GM18505 (cell line): ENCODE measurements at regions not wholly inside any gene's neighbourhood (a gene's known extent, or its start where the extent isn't known, plus 50 kb on each side); places are given as distances from the start of the nearest gene placed in this dataset.

Source experiments
- ATAC-seq: cut with Tn5 transposase; IDR thresholded peaks from one replicate; pipeline ENCODE4 v1.9.1; 2021; ENCODE audit not compliant: unreplicated experiment
- POLR2A ChIP-seq: IDR thresholded peaks from 4 replicates; pipeline ENCODE4 v1.6.1; 2011; ENCODE audit warnings: borderline replicate concordance; ENCODE audit not compliant: insufficient read depth, insufficient read length; ENCODE audit errors: extremely low read depth

DNA sequence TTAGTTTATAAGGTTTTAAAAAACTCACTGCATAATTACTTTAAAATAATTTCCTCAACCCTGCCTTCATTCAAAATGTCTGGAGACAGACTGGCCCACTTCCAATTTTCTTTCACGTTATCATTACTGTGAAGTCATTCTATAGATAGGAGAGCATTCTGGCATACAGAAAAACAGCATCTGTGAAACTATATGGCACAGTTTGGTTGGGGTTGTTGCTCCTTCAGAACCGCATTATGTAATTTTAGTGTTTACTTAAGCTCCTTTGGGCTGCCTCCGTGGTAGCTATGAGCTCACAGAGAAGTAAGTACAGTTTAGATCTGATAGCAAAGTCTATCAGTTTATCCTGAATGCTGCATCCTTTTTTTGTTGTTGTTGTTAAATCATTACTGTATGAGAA is 104.3 kb downstream of the KCNRG start:
- no peak for ATAC-seq
- TF ChIP-seq POLR2A: no peak

DNA sequence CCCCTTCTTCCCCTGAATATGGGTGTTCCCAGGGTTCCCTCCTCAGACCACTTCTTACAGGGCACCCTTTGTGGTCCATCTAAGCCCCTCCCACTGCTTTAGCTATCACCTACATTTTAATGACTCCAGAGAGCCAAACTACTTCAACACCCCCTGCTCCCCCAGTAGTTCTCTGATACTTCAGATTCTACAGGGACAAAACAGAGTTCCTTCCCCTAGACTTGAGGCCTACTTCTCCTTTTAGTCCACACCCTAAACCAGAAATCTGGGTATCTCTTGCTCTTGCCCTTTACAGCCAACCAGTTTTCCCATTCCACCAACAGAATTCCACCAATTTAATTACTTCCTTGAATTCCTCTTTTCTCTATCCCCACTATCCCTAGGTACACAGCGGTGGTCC is 107.2 kb downstream of the KCNRG start:
- no peak for ATAC-seq

GRCh38 chr13:50123002-50123401 is 107.8 kb downstream of the KCNRG start:
- TF ChIP-seq POLR2A: no peak
- ATAC-seq: no peak

More for the DNA sequence above, 107.2 kb downstream of the KCNRG start:
- no peak for TF ChIP-seq POLR2A

- TF ChIP-seq POLR2A: no peak
- no peak for ATAC-seq
Measured at GRCh38 chr13:50123515-50123861, 108.2 kb downstream of the KCNRG start.

GRCh38 chr13:50123862-50124535 is 108.8 kb downstream of the KCNRG start:
- ATAC-seq: peak; percentile 56

DNA sequence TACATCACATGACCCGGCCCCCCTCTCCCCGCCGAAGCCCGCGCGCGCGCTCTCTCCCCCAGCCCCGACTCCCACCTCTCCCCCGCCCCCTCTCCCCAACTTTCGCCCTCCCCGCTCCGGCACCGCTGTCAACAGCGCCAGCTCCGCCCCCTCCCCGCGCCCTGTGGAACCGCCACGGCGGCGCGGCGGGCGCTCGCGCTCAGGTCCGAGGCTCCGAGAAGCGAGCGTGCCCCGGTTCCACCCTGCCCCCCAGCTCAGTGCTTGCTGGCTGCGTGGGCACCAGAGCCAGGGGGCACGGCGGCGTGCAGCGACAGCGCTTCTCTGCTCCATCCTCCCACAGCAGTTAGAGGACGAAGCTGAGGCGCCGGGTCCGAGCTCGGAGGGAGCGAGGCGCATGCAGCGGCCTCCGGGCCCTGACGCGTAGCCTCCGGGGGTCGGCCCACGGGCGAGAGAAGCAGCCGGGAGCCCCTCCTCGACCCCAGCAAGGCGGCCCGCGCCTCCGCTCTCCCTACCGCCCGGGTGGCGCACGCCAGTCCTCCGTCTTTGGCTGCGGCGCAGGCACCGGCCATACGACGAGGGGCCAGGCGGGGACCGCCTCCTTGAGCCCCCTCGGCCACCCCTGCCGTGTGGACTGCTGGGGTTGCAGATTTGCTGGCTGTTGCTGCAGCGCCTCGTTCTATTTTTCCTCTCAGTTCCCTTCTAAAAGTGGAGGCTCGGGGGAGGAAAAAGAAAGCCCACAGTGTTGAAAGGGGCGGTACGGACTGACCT is 109.5 kb downstream of the KCNRG start:
- TF ChIP-seq POLR2A: no peak
- peak; percentile 38 for ATAC-seq

More at GRCh38 chr13:50123862-50124535, 108.8 kb downstream of the KCNRG start:
- TF ChIP-seq POLR2A: peak; percentile 60

DNA sequence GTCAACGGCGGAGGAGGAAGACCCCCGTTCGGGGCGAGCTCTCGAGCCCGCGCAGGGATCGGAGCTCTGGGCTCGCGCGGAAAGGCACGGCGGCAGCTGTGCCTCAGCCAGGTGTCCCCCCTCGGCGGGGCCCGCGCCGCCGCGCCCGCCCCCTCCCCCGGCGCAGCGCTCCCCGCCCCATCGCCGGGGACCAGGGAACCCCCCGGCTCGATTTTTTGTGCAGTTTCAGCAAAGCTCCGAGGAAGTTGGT is 110.0 kb downstream of the KCNRG start:
- ATAC-seq: peak; percentile 12
- TF ChIP-seq POLR2A: peak; percentile 25

DNA sequence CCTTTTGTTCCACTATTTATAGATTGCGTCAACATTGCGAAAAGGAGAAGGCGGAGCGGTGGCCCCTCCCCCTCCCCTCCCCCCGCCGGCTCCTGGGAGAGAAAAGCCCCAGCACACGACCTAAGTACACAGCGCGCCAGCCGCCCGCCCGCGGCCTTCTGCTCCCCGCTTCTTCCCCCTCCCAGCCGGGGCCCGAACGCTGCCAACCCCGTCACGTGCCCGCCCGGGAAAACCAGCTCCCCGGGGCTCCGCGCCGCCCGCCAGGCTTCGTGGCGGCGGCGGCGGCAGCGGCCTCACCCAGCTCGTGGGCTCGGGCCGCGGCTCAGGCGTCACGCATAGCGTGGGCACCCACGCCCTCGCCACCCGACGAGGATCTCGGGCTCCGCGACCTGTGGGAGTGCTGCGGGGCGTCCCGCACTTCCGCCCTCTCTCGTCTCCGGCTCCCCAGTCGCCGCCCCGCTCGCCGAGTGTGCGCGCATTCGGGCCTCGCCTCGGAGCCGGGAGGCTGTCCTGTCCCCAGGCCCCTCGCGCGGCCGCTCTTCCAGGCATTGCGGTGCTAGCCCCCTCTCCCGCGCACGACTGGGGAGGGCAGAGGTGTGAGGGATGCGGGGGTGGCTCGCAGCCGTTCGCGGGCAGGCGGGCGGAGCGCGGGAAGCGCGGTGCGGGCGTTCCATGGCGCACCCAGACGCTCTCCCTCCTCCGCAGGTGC is 110.5 kb downstream of the KCNRG start:
- peak; percentile 27 for TF ChIP-seq POLR2A
- ATAC-seq: peak; percentile 26

GRCh38 chr13:50126263-50126992 is 111.2 kb downstream of the KCNRG start:
- TF ChIP-seq POLR2A: no peak
- no peak for ATAC-seq

GRCh38 chr13:50126993-50127725 is 111.9 kb downstream of the KCNRG start:
- TF ChIP-seq POLR2A: no peak
- no peak for ATAC-seq

DNA sequence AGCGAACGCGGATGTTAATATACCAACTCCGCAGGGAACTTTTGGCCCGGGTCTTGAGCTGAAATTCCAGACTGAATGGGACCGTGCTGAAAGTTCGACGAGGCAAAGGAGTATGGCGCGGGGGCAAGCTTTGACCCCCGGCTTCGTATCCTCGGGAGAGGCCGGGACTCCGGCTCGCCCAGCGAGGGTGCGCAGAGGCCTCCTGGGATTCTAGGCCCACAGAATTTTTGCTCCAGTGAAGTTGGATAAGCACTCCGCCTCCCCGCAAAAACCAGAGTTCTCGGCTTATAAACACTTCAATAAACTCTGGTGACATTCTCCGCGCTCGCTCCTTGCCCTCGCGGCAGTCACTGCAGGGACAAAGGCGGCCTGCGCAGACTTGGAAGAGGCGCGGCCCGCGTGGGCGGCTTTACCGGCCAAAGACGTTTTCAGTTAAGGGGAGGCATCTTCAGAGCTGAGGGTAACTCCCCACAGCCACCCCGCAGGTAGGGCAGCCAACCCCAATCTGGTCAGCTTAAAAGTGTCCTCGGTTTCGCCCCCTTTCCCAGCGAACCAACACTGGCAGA is 112.6 kb downstream of the KCNRG start:
- no peak for TF ChIP-seq POLR2A
- no peak for ATAC-seq

GRCh38 chr13:50128428-50128931 is 113.2 kb downstream of the KCNRG start:
- ATAC-seq: no peak
- no peak for TF ChIP-seq POLR2A

DNA sequence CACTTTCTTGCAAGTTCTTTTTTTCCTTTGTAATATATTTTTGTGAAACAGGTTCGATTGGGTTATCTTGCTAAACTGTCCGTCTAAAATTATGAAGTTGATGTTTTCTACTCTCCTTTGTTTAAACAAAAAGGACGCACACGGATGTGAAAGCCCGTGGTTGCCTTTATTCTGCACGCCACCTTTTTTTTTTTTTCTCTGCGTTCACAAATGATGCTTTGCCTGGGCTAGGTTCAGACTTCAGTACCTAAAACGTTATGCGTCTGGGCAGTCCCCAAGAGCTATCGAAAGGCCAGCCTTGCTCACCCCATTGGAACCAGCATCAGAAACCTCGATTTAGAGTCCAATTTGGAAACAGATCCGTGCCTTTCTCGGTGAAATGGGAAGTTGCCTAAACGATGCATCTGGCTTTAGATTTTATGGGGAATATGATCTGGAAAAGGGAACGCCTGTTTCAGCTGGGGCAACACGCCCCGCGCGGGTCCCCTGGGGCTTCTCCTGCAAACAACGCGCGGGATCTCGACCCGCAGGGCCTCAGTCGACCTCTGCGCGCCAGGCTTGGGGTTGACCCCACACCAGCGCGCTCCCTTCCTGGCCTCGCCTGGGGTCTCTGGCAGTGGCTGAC is 113.9 kb downstream of the KCNRG start:
- TF ChIP-seq POLR2A: no peak
- no peak for ATAC-seq

- no peak for ATAC-seq
- no peak for TF ChIP-seq POLR2A
Measured at GRCh38 chr13:50129706-50130122, 114.5 kb downstream of the KCNRG start.
